Psoas muscle (tissue), 7 donors: ENCODE measurements at regions not wholly inside any gene's neighbourhood (a gene's known extent, or its start where the extent isn't known, plus 50 kb on each side); places are given as distances from the start of the nearest gene placed in this dataset.

Experiments
- ATAC-seq, 4 donors: fragments of 200-7000 bp; cut with Tn5 transposase; one replicate each; pipeline ENCODE4 v1.9.1; 2020; ENCODE audit warnings: moderate library complexity in 3 of 4, mild to moderate bottlenecking in 2 of 4
- DNase-seq, 2 donors: peaks; one replicate each; pipeline ENCODE4 v3.0.0-alpha.2; 2020
- H3K27ac ChIP-seq: fragments of 200-600 bp; one replicate; pipeline ENCODE4 v1.8.0; 2022
- H3K27me3 ChIP-seq, 3 donors: fragments of 200-600 bp in 1 of 3; one replicate each; pipeline versions ENCODE4 v1.6.1 to v1.8.0; 2013 to 2022; ENCODE audit warnings: low read length in 2 of 3, mild to moderate bottlenecking in 2 of 3, moderate library complexity in 1 of 3; ENCODE audit not compliant: insufficient read depth in 3 of 3
- H3K36me3 ChIP-seq, 2 donors: fragments of 200-600 bp in 1 of 2; one replicate each; pipeline versions ENCODE4 v1.6.1 to v1.8.0; 2013 to 2022; ENCODE audit warnings: low read depth in 1 of 2, mild to moderate bottlenecking in 1 of 2, moderate library complexity in 1 of 2; ENCODE audit not compliant: insufficient read depth in 1 of 2
- H3K4me1 ChIP-seq: fragments of 200-600 bp; one replicate; pipeline ENCODE4 v1.8.0; 2022
- H3K4me3 ChIP-seq: fragments of 200-600 bp; one replicate; pipeline ENCODE4 v1.8.0; 2022; ENCODE audit warnings: mild to moderate bottlenecking
- H3K9me3 ChIP-seq: fragments of 200-600 bp; one replicate; pipeline ENCODE4 v1.8.0; 2022
- WGBS, 3 donors: extraction: QIAGEN DNeasy Blood & Tissue Kit; methylation state at CpG; one replicate each; pipeline versions ENCODE4 v1.1.6 to v1.1.7; 2013; 5-methylcytosine and 5-hydroxymethylcytosine counted together
- intact Hi-C, 2 donors: fragments of 100-400 bp; cut with DNase I; formaldehyde crosslinking; loops; one replicate each; pipeline versions ENCODE4 v1.11.0 to v1.14.2; 2022
- TF ChIP-seq, protein P1 (sequence below): fragments of 200-600 bp; IDR thresholded peaks from one replicate; pipeline ENCODE4 v1.8.0; 2022; ENCODE audit warnings: antibody characterized with exemption
- donor health status: healthy with polysubstance abuse.
- donor health status: DM: no; HTN: no; CAD: no; lungs with moderate emphysema.
- donor health status: Bipolar disorder and iron deficiency.
- donor health status: healthy.
- donor health status: DM: yes; HTN: yes; CAD: no.
- donor health status: DM: no; HTN: no; CAD: no.
- donor health status: DM: yes; HTN: yes; CAD: no.

DNA sequence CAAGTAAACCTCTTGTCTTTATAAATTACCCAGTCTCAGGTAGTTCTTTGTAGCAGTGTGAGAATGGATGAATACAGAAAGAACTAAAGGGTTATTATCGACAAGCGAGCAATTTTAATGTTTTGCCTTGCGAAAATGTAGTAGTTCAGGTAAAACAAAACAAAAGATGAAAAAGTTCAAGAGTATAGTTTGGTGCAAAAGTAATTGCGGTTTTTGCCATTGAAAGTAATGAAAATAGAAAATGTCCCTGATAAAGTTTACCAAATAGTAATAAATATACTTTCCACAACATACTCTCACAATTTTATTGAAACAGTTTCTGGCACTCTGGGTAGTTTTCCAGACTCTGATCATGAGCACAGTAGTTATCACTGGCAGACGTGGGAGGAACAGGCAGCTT, 71.9 kb upstream of the SLC35B3 start:
- ATAC-seq (no peak), DNase-seq (no peak)
- Histone ChIP-seq H3K27ac (no peak overlapping the region), H3K36me3 (no peaks in the 10 kb centered on the region), H3K27me3 (no peaks in the 10 kb centered on the region), H3K4me3 (no peak overlapping the region), H3K4me1 (no peaks in the 10 kb centered on the region), H3K9me3 (no peaks in the 10 kb centered on the region)
- TF ChIP-seq, protein P1, sequence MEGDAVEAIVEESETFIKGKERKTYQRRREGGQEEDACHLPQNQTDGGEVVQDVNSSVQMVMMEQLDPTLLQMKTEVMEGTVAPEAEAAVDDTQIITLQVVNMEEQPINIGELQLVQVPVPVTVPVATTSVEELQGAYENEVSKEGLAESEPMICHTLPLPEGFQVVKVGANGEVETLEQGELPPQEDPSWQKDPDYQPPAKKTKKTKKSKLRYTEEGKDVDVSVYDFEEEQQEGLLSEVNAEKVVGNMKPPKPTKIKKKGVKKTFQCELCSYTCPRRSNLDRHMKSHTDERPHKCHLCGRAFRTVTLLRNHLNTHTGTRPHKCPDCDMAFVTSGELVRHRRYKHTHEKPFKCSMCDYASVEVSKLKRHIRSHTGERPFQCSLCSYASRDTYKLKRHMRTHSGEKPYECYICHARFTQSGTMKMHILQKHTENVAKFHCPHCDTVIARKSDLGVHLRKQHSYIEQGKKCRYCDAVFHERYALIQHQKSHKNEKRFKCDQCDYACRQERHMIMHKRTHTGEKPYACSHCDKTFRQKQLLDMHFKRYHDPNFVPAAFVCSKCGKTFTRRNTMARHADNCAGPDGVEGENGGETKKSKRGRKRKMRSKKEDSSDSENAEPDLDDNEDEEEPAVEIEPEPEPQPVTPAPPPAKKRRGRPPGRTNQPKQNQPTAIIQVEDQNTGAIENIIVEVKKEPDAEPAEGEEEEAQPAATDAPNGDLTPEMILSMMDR: no peak
- intact Hi-C loops: no loop called here
- 80 to 84% (median 81%) methylated on average over 5 of the region's 5 CpGs for WGBS, 3 donors

DNA sequence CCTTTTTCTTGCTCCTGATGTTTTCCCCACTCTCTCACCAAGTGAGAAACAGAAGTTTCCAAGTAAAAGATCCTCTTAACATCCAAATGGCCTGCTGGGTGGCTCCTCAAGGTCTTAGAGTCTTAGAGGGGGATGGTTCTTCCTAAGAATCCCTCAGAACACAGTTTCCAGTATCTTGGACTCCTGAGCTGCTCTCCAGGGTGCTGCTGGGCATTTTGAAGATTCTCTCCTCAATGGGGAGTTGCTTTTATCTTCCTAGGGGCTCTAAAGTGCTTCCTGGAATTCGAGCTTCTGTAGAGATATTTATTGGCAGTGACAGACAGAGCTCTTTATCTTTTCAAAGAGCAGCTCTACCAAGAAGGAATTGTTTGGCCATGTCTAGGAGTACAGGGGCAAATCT, 70.8 kb upstream of the SLC35B3 start:
- TF ChIP-seq, protein P1: no peak
- 3 to 11% (median 8%) methylated on average over 1 of the region's 1 CpG for WGBS, 3 donors
- Histone ChIP-seq H3K4me1 (no peaks in the 10 kb centered on the region), H3K9me3 (peaks cover 4% of the 10 kb centered on the region), H3K27me3 (no peaks in the 10 kb centered on the region), H3K27ac (no peak overlapping the region), H3K36me3 (no peaks in the 10 kb centered on the region), H3K4me3 (no peak overlapping the region)
- intact Hi-C loops: no loop called here
- ATAC-seq (no peak), DNase-seq (no peak)

DNA sequence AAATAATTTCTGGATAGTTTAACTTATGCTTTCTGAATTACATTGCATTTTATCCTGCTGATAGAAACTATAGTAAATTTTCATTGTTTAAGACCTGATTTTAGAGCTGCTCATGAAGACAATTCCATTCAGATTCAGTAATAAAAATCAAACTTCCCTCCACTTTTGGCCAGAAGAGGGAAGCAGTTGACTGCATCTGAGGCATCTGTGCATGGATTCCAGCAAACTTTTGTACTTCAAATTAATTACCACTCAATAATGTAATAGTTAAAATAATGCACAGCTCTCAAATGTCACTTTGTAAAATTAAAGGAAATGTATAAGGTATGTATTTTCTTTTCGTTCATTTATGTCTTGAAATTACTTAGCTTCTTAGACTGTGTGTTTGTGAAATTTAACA, 64.2 kb upstream of the SLC35B3 start:
- Histone ChIP-seq H3K4me1 (no peaks in the 10 kb centered on the region), H3K27ac (no peak overlapping the region), H3K9me3 (peaks cover 18% of the 10 kb centered on the region), H3K36me3 (no peaks in the 10 kb centered on the region), H3K4me3 (no peak overlapping the region), H3K27me3 (no peaks in the 10 kb centered on the region)
- TF ChIP-seq, protein P1: no peak
- DNase-seq (no peak), ATAC-seq (no peak)
- 56 to 63% (median 62%) methylated on average over 1 of the region's 1 CpG for WGBS, 3 donors
- intact Hi-C loops: no loop called here

DNA sequence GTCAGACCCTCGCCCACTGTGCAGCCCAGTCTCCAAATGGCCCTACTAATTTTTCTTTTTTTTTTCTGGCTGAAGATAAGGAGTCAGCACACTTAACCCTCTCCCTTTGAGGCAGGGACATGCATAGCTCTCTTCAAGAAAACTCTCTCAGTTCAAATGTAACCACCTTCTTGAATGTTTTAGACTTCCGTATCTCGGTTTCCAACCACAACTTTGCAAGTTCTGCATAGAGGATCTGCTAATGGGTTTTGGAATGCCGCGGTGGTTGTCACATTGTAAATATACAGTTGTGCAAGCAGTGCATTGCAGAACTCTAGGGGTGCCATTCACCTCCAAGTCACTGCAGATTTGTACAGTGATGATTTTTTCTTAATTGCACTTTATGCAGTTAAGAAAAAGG, 59.4 kb upstream of the SLC35B3 start:
- no peak for DNase-seq
- WGBS, 3 donors: 84 to 93% (median 92%) methylated on average over 5 of the region's 5 CpGs
- no peak overlapping the region for H3K4me3 ChIP-seq
- intact Hi-C loops: no loop called here
- peaks cover 14% of the 10 kb centered on the region for H3K9me3 ChIP-seq
- no peaks in the 10 kb centered on the region for H3K4me1 ChIP-seq
- no peaks in the 10 kb centered on the region for H3K27me3 ChIP-seq
- no peak for ATAC-seq
- no peak overlapping the region for H3K27ac ChIP-seq
- TF ChIP-seq, protein P1: no peak
- H3K36me3 ChIP-seq: no peaks in the 10 kb centered on the region

GRCh38 chr6:8492536-8493133, 57.3 kb upstream of the SLC35B3 start:
- ATAC-seq (no peak), DNase-seq (no peak)
- Histone ChIP-seq H3K36me3 (no peaks in the 10 kb centered on the region), H3K4me3 (no peak overlapping the region), H3K27me3 (no peaks in the 10 kb centered on the region), H3K9me3 (peaks cover 13% of the 10 kb centered on the region), H3K4me1 (no peaks in the 10 kb centered on the region), H3K27ac (no peak overlapping the region)
- TF ChIP-seq, protein P1: no peak
- intact Hi-C loops: no loop called here
- WGBS, 3 donors: 38 to 52% (median 43%) methylated on average over 2 of the region's 2 CpGs
